Stimulated activated CD4-positive, alpha-beta T cell treated with anti-CD3 and anti-CD28 coated beads, Interleukin-4, amount 100 ng/mL, for 1 hour (primary cell): ENCODE measurements at regions not wholly inside any gene's neighbourhood (a gene's known extent, or its start where the extent isn't known, plus 50 kb on each side); places are given as distances from the start of the nearest gene placed in this dataset.
"Not testable (repeated sequence)": the region's sequence is repeated elsewhere in the genome, so short reads cannot be mapped to it uniquely, and the experiment has no call there.

Experiments
- DNase-seq: peaks from one replicate; pipeline ENCODE4 v3.0.0-alpha.2; 2020

GRCh38 chr15:24324096-24324495, 351.5 kb upstream of the NPAP1 start:
- DNase-seq: not testable (repeated sequence)

DNA sequence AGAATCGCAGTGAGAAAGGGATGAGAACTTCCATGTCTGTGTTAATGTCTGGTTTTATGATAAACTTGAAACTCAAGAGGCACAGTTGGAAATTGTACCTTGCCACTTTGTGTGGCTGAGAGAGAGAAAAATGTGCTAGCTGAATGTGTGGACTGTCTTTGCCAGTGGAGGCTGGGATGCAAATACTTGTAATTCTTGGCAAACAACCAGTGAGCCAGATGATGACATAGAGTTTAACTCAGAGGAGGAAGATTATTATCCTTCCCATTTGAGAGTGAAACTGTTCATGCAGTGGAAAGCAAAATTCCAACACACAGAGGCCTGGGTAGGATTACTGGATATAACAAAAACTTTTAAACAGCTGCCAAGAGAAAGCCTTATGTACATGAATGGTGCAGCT, 349.1 kb upstream of the NPAP1 start:
- DNase-seq: not testable (repeated sequence)

DNA sequence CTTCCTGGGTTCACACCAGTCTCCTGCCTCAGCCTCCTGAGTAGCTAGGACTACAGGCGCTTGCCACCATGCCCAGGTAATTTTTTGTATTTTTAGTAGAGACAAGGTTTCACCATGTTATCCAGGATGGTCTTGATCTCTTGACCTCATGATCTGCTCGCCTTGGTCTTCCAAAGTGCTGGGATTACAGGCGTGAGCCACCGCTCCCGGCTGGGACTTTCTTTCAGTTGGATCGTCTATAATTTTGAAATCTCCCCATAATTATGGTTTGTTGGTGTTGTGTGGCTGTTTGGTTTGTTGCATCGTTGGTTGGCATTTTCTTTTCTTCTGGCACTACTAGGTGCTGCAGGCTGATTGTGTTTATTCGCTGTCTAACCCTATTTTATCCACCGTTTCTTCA, 343.6 kb upstream of the NPAP1 start:
- DNase-seq: not testable (repeated sequence)

DNA sequence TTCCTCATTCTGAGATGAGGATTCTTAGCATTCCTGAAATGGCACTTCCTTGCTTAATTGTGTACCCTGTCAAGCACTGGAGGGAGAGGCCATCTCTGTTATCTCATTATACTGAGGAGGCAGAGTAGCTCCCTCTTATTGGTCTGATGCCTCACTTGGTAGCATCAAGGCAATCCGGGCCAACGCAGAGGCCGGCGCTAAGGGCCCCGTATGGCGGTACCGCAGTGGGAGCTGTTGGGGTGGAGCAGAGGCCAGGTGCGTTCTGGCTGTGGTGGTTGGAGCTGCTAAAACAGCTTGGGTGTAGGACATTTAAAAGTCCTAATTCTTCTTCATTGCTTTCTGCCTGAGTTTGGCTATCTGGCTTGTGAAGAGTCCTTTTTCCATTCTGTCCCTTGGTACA, 333.7 kb upstream of the NPAP1 start:
- DNase-seq: not testable (repeated sequence)

DNA sequence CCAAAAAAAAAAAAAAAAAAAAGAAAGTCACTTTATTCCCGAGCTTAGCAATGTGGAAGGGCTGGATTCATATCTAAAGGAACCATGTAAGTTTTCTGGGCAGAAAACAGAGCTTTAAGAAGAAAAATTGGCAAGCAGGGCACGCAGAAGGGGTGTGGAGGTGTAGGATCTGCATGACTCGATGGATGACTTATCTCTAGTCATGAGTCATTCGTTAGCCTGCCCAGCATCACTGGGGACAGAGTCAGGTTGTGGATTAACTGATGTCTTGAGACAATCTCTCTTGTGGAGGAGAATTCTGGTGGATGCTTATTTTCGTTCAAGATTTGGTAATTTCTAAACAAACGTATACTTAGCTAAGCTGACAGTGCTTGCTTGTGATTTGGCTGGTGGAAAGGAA, 322.8 kb upstream of the NPAP1 start:
- DNase-seq: not testable (repeated sequence)

GRCh38 chr15:24381103-24381502, 294.5 kb upstream of the NPAP1 start:
- not testable (repeated sequence) for DNase-seq

GRCh38 chr15:24385258-24385657, 290.3 kb upstream of the NPAP1 start:
- not testable (repeated sequence) for DNase-seq

DNA sequence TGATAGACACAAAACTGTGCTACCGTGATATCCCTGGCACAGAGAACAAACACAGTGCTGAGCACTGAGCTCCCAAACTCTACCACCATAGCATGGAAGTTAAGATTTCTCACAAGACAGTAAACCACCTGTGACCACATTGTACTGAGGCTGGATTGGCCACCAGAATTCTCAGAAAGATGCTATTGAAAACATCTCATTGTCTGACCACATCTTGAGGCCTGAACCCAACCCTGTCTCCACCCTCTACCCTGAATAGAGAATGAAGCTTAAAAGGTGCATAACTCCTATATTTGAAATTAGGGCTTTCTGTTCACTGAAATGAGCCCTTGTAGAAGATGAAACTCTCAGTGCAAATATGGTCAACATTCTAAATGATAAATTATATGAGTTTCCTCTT, 281.3 kb upstream of the NPAP1 start:
- no peak for DNase-seq

DNA sequence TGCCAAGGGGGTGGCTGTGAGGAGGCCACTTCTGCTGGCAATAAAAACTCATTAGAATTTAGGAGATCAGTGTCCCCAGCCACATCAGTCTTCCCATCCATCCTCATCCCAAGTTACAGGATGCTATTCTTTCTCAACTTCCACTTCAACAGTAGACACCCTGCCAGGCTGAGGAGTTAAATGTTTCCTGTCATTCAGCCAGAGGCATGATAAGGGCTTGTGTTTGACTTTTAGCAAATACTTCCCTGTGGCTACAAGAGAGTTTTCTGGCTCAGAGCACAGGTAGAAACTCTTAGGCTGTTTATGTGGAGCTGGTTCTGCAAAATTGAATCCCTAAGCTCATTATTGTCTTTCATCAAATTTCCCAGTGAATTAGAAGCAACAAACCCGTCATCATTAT, 262.9 kb upstream of the NPAP1 start:
- not testable (repeated sequence) for DNase-seq

DNA sequence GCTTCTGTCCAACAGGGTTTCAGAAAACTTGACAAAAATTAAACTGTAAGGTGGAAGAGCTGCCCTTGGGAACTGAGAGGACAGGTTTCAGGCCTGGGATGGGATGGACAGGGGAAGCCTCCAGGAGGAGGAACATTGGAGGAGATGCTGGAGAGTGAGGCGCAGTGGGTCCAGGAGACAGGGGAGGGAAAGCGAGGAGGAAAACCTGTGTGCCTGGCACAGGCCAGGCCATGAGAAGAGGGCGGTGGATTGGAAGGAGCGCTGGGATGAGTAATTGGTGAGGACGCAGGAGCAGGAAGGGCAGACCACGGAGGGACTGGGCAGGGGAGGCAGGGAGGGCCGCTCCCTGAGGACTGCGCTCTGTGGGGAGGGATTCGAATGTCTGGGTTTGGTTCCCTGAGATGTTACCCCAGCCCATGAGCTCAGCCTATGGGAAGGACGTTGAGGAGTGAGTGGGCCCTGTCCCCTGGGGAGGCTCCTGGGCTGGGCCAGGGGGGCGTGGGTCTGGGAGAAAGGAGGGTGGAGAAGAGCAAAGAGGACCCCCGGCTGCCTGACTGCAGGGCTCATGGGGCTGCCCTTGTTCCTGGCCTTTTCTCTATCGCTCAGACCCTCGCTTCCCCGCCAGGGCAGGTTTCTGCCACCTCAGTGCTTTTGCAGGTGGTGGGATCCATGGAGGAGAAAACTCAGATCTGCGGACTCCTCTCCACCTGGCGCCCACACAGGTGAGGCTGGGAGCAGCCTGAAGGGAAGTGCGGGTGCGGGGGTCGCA, 249.1 kb upstream of the NPAP1 start:
- DNase-seq: not testable (repeated sequence)

DNA sequence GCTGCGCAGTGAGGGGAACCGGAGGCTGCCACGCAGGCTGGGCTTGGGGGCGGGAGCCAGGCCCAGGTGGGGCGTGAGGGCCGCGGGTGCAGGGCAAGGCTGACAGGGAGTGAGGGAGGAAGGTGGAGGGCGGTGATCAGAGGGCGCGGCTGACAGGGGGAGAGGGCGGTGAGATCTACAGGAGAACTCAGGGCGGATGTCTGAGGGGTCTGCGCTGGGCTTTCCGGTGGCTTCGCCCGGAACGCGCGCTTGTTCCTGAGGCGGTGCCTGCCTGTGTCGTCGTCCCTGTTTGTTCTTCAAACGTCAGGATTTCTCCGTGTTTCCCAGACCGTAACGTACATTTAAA, 248.5 kb upstream of the NPAP1 start:
- not testable (repeated sequence) for DNase-seq

DNA sequence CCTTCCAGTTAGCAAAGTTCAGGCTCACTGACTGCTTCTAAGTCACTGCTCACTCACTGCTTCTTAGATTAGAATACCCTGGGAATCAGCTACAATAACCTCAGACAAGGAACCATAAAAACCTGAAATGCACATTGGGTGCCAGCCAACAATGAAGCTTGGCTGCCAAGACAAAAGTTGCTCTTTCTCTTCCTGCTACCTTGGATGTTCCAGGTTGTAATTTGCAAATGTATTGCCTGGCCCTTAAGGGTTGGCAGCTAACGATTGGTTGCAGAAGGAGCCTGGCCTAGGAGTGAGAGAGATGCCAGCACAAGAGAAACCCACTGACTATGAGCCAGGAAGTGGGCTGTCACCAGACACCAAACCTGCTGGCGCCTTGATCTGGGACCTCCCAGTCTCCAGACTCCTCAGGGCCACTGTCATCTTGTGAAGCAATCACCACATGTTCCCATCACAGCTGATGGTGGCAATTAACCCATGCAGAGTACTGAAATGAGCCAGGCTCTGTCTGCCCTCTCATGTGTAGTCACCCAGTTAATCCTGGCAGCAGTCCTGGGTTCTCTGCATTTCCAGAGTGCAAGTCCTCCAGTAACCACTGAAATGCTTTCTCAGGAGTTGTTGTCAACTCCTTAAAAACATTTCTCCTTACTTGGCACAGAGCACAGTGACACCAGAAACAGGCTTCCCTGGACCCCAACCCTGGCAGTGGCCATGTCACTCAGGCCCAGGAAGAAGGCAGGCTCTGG, 240.3 kb upstream of the NPAP1 start:
- not testable (repeated sequence) for DNase-seq

- not testable (repeated sequence) for DNase-seq
Measured at GRCh38 chr15:24437270-24437669, 238.3 kb upstream of the NPAP1 start.

DNA sequence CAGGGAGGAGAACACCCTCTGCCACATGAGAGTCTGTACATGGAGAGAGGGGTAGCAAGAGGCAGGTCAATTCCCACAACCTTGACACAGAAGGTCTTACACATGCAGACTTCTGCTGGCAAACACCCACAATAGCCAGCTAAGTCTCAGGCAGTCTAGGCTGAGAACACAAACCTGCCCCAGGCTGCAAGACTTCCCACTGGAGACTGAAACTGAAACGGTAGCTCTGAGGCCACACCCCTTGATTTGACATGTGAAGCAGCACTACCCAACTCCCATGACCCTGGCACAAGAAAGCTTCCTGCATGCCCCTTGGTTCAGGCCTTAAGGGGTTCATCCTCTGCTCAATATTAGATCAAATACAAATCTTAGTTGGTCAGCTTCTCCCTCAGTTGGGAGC, 237.8 kb upstream of the NPAP1 start:
- not testable (repeated sequence) for DNase-seq

DNA sequence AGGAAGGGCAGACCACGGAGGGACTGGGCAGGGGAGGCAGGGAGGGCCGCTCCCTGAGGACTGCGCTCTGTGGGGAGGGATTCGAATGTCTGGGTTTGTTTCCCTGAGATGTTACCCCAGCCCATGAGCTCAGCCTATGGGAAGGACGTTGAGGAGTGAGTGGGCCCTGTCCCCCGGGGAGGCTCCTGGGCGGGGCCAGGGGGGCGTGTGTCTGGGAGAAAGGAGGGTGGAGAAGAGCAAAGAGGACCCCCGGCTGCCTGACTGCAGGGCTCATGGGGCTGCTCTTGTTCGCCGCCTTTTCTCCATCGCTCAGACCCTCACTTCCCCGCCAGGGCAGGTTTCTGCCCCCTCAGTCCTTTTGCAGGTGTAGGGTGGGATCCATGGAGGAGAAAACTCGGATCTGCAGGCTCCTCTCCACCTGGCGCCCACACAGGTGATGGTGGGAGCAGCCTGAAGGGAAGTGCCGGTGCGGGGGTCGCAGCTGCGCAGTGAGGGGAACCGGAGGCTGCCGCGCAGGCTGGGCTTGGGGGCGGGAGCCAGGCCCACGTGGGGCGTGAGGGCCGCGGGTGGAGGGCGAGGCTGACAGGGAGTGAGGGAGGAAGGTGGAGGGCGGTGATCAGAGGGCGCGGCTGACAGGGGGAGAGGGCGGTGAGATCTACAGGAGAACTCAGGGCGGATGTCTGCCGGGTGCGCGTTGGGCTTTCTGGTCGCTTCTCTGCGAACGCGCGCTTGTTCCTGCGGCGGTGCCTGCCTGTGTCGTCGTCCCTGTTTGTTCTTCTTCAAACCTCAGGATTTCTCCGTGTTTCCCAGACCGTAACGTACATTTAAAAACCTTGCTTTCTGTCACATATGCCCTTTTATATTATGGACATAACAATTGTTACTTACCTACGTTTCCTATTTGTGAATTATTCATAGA, 198.2 kb upstream of the NPAP1 start:
- not testable (repeated sequence) for DNase-seq

DNA sequence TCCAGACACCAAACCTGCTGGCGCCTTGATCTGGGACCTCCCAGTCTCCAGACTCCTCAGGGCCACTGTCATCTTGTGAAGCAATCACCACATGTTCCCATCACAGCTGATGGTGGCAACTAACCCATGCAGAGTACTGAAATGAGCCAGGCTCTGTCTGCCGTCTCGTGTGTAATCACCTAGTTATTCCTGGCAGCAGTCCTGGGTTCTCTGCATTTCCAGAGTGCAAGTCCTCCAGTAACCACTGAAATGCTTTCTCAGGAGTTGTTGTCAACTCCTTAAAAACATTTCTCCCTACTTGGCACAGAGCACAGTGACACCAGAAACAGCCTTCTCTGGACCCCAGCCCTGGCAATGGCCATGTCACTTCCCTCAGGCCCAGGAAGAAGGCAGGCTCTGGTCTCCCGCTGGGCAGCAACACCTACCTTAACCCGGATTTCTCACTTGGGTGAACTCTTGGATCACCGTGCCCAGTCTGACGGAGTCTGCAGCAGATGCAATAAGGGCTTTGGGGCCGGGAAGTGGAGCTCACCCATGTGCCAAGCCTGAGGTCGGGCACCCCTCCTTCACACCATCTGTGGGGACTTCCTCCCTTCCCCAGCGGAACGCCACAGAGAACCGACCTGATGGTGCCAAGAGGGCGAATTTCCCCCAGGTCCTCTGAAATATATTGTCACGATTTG, 189.5 kb upstream of the NPAP1 start:
- DNase-seq: not testable (repeated sequence)

- DNase-seq: not testable (repeated sequence)
Measured at GRCh38 chr15:24488164-24488907, 187.2 kb upstream of the NPAP1 start.

DNA sequence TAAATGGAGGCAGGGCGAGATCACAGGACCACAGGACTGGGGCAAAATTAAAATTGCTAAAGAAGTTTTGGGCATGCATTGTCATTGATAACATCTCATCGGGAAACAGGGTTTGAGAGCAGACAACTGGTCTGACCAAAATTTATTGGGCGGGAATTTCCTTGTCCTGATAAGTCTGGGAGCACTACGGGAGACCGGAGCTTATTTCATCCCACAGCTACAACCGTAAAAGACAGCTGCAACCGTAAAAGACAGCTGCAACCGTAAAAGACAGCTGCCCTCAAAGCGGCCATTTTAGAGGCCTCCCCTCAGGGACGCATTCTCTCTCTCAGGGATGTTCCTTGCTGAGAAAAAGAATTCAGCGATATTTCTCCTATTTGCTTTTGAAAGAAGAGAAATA, 170.4 kb upstream of the NPAP1 start:
- DNase-seq: not testable (repeated sequence)

GRCh38 chr15:24509714-24510113, 165.9 kb upstream of the NPAP1 start:
- not testable (repeated sequence) for DNase-seq

GRCh38 chr15:24511598-24511997, 164.0 kb upstream of the NPAP1 start:
- DNase-seq: not testable (repeated sequence)

- not testable (repeated sequence) for DNase-seq
Measured at GRCh38 chr15:24518772-24519171, 156.8 kb upstream of the NPAP1 start.

- not testable (repeated sequence) for DNase-seq
Measured at GRCh38 chr15:24531235-24531634, 144.3 kb upstream of the NPAP1 start.
